DND-41 (cell line): ENCODE measurements at regions not wholly inside any gene's neighbourhood (a gene's known extent, or its start where the extent isn't known, plus 50 kb on each side); places are given as distances from the start of the nearest gene placed in this dataset.

Experiments used
- CTCF ChIP-seq: IDR thresholded peaks from 2 replicates; pipeline ENCODE4 v1.5.1; 2012; ENCODE audit warnings: borderline replicate concordance, low read length, moderate library complexity, mild to moderate bottlenecking; ENCODE audit not compliant: poor library complexity, severe bottlenecking; ENCODE audit errors: extremely low read depth
- EZH2 ChIP-seq: IDR thresholded peaks from 3 replicates; pipeline ENCODE4 v1.6.1; 2012; ENCODE audit warnings: borderline replicate concordance, low read depth, mild to moderate bottlenecking, moderate library complexity, low read length, inconsistent platforms; ENCODE audit not compliant: severe bottlenecking

GRCh38 chr1:47533793-47534328, 96.0 kb downstream of the FOXD2 start:
- no peak for TF ChIP-seq CTCF
- TF ChIP-seq EZH2: no peak
